C4-2B (cell line): ENCODE measurements at regions not wholly inside any gene's neighbourhood (a gene's known extent, or its start where the extent isn't known, plus 50 kb on each side); places are given as distances from the start of the nearest gene placed in this dataset.

Source experiments
- H3K27ac ChIP-seq: fragments of 450-650 bp; 2 replicates; pipeline ENCODE4 v1.5.1; 2017
- ZFX ChIP-seq: fragments of 450-650 bp; IDR thresholded peaks from 2 replicates; pipeline ENCODE4 v1.6.1; 2017
- TF ChIP-seq, protein P1 (sequence below): fragments of 450-650 bp; conservative IDR thresholded peaks from 2 replicates; pipeline ENCODE4 v1.5.1; 2017; ENCODE audit warnings: mild to moderate bottlenecking

DNA sequence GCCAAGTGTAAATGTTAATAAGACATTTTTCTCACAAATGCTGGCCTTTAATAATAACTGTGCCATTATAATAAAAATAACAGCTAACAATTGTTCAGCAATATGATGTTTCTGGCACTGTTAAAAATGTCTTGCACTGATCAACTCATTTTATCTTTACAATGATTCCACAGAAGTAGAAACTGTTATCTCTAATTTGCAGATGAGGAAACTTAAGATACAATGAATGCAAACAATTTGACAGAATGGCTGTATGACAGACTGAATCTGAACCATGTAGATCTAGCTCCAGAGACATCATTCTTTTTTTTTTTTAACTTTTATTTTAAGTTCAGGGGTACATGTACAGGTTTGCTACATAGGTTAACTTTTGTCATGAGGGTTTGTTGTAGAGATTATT is 755.0 kb downstream of the TBL1XR1 start:
- TF ChIP-seq ZFX: no peak
- TF ChIP-seq, protein P1, sequence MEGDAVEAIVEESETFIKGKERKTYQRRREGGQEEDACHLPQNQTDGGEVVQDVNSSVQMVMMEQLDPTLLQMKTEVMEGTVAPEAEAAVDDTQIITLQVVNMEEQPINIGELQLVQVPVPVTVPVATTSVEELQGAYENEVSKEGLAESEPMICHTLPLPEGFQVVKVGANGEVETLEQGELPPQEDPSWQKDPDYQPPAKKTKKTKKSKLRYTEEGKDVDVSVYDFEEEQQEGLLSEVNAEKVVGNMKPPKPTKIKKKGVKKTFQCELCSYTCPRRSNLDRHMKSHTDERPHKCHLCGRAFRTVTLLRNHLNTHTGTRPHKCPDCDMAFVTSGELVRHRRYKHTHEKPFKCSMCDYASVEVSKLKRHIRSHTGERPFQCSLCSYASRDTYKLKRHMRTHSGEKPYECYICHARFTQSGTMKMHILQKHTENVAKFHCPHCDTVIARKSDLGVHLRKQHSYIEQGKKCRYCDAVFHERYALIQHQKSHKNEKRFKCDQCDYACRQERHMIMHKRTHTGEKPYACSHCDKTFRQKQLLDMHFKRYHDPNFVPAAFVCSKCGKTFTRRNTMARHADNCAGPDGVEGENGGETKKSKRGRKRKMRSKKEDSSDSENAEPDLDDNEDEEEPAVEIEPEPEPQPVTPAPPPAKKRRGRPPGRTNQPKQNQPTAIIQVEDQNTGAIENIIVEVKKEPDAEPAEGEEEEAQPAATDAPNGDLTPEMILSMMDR: no peak
- no peak overlapping the region for H3K27ac ChIP-seq

DNA sequence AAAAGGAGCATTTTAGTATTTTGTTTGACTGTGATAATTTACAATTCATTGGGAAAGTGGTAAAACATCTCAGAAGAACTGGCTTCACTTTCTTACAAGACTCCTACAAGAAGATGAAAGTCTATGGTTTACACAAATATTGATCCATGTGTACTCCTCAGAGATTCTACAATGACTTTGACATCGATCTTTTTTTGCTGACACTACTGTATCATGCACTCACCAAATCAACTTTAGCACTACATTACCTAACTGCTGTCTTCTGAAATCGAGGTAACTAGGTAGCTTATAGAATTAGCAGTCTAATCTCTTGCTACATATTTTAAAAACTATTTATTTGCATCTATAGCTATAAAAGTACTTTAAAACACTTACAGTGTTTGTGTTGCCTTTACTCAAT is 757.6 kb downstream of the TBL1XR1 start:
- no peak for TF ChIP-seq ZFX
- TF ChIP-seq, protein P1: no peak
- H3K27ac ChIP-seq: no peak overlapping the region

DNA sequence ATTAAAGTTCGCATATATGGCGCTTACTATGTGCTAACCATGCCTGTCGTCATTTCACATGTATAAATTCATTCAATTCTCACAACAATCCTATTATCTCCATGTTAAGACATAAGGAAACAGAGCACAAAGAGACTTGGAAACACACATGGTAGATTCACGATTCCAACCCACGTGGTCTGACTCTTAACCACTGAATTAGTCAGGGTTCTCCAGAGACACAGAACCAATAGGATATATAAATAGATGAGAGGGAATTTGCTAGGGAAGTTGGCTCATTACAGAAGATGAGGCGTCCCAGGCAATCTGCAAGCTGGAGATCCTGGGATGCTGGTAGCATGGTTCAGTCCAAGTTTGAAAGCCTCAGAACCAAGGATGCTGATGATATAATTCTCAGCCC is 765.3 kb downstream of the TBL1XR1 start:
- no peak overlapping the region for H3K27ac ChIP-seq
- TF ChIP-seq, protein P1: no peak
- no peak for TF ChIP-seq ZFX

DNA sequence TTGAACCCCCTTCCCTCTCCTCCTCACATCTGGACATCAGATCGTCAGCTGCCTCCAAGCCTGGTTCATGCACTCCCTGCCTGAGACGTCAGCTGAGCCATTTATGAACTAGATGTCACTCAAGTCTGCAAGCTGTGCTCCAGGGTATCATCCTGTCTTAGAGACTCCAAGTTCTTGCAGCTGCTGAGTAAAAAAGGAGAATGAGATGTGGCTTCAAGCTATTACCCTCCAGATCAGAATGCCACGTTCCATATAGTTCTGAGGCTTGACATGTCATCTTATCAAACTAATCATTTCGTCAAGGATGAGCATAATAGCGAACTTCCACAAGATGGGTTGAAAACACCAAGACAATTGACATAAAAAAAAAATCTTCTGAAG is 766.3 kb downstream of the TBL1XR1 start:
- peak overlapping the region; percentile 70 for H3K27ac ChIP-seq
- TF ChIP-seq ZFX: no peak
- TF ChIP-seq, protein P1: no peak

DNA sequence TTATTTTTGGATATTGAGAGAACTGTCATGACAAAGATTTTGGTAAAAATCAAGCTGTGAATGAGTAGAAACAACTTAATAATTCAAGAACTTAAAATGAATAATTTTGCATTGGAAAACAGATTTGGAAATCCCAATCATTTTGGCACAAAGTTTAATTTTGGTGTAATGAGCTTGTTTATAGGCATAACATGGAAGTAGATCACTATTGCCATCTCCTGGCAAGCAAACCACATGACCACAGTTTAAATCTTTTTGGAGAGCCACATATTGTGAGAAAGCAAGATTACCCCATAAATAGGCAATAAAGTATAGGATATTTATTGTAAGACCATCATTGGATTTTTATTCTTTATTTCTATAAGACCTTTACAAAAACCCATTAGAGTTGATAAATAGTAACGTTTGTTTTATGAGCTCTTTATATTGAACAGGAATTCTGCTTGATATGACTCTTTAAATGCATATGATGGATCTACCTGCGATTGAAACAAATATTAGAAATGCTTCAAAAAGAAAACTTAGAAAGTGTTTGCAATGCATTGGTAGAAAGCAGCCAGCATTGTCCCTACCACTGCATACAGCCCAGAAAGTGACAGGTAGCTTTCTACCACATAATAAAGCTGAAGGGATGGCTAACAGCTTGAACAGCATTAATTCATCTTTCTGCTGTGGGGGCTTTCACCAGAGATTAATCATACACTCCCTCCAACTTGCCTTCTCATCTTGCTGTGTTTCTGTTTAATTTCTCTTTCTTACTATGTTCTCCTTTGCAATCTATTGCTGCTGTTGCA is 766.8 kb downstream of the TBL1XR1 start:
- TF ChIP-seq ZFX: no peak
- TF ChIP-seq, protein P1: peak; percentile 94
- peak overlapping the region; percentile 70 for H3K27ac ChIP-seq

DNA sequence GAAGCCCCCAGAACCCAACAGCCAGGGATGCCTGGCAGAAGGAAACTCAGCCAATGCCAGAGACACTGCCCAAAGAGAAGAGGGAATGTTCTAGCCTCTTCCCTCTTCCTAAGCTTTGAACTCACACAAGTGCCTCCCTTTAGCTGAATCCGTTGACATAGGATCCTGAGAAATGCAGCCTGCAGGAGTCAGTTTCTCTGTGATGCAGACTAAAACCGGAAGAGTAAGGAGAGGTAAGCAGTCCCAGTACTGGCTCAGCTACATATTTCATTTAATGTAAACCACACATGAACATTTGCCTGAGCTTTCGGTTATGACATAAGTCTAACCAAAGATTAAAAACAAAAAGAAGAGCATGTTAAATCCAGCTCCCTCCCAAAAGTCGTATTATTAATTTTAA is 768.7 kb downstream of the TBL1XR1 start:
- H3K27ac ChIP-seq: peak overlapping the region; percentile 60
- TF ChIP-seq, protein P1: no peak
- no peak for TF ChIP-seq ZFX

DNA sequence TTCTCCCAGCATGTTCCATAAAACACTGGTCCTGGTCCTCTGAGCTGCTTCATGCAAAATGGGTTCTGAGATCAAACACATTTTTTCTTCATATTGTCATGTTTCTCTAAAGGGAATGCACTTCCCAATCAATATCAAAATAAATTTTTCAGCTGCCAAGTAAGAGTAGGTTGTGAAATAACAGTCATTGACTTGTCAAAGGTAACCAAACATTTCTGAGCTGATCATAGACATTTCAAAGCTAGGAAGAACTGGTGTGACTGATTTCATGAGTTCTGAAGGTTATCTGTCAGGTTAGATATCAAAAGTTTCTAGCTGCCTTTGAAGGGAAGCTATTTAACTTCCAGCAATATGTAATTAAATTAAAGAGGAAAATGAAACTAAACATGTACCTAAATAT is 770.9 kb downstream of the TBL1XR1 start:
- TF ChIP-seq, protein P1: no peak
- TF ChIP-seq ZFX: no peak
- no peak overlapping the region for H3K27ac ChIP-seq
